ELF-1 (cell line): ENCODE measurements at regions not wholly inside any gene's neighbourhood (a gene's known extent, or its start where the extent isn't known, plus 50 kb on each side); places are given as distances from the start of the nearest gene placed in this dataset.

ENCODE experiments used
- DNase-seq: peaks from one replicate; pipeline ENCODE4 v3.0.0-alpha.2; 2016; ENCODE audit warnings: low read depth, low spot score

DNA sequence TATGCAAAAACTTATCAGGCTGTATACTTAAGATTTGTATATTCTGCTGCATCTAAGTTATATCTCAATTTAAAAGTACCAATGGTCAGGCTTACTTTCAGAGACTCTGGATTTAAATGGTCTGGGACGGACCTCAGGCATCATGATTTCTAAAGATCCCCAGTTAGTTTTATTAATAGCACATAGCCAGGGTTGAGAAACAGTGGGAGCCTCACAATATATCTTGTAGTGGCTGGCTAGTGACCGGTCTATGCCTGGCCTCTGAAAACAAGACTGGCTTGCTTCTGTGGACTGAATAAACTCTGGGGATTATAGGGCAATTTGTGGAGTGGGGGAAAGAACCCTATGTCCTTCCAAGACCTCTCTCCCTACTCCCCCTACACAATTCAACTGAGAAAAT is 162.5 kb upstream of the SLC1A4 start:
- no peak for DNase-seq

DNA sequence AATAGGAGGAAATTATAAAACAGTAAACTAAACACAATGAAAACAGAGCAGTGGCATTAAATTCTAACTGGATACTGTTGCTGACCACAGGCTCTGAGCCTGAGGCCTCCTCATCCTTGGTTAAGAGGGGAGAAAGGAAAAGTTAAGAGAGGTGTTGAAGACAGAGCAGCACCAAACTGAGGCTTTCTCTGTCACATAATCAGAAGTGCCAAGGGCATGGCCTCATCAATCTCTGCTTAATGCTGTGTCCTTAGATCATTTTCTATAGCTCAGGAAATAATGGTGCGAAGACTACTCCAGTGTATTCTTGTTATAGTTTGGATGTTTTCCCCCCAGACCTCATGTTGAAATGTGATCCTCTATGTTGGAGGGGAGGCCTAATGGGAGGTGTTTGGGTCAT is 160.9 kb upstream of the SLC1A4 start:
- DNase-seq, result no peak

DNA sequence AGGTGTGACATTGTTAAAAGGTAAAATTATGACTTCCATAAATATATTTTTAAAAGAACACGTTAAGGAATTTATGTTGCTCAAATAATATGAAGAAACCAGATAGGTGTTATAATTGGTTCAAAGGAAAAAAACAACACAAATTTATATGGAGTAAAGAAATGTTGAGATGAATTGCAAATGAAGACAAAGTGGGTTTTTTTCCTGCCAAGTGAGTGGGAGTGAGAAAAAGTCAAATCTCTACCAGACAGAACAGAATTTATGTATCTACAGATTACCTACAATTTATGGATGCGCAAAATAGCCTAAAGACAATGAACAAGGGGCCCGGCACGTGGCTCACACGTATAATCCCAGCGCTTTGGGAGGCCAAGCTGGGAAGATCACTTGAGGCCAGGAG is 159.7 kb upstream of the SLC1A4 start:
- DNase-seq, result no peak

DNA sequence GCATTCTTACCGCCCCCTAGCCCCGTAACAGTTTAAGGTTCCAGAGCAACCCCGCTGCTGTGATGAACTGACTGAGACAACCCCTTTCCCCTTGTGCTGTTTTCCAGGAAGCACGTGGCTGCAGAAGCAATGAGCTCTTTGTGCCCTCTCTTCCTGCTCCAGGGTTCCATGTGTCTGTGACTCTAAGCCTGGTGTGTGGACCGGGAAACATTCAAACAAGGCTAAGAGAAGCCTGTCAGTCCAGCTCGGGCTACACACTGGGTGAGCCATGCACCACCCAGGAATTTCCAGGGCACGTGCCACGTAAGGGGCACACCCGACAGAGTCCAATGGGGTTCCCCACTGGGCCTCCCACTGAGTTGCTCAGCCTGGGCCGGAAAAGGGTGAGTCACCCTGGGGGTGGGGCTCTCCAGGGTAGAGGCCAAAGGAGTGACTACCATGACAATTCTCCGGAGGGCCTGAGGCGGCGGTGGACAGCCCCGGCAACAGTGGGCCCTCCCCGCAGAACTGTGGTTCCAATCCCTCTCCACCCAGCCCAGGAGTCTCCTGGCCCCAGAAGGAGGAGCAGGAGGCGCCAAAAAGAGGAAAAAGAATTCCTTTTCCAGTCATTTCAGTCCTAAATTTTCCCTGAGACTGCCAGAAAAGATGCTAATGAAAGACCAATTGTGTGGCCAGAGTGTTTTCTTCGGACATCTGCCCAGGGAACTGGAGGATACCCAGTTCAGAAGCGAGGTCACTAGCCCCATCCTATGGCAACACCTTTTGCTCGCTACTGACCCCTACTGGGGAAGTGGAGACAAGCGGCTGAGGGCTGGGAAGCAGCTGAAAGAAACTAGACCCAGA is 157.8 kb upstream of the SLC1A4 start:
- DNase-seq, result peak; percentile 92

DNA sequence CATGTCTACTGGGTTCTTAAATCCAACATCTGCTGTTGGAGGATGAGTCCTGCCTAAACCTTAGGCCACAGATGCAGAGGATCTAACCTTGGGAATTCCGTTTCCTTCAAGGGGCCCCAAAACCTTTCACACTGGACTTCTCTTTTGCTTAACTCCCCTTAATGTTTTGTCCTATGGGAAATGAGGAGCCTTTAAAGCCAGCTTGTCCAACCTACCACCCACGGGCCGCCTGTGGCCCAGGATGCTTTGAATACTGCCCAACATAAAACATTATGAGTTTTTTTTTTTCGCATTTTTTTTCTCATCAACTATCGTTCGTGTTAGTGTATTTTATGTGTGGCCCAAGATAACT is 157.2 kb upstream of the SLC1A4 start:
- no peak for DNase-seq

DNA sequence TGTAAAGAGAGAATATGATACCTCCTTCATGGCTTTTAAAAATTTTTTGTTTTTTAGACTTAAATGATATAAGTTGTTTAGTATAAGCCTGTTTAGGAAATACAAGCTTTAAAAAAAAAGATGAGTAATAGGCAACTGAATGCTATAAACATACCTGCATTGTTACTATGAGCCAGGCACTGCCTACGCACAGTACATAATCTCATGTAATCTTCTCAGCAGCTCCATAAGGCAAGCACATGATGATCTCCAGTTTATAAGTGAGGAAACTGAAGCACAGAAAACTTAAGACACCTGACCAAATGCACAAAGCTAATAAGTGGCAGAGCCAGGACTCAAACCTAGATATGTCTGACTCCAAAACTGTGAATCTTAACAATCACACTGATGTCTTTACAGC is 156.3 kb upstream of the SLC1A4 start:
- no peak for DNase-seq

DNA sequence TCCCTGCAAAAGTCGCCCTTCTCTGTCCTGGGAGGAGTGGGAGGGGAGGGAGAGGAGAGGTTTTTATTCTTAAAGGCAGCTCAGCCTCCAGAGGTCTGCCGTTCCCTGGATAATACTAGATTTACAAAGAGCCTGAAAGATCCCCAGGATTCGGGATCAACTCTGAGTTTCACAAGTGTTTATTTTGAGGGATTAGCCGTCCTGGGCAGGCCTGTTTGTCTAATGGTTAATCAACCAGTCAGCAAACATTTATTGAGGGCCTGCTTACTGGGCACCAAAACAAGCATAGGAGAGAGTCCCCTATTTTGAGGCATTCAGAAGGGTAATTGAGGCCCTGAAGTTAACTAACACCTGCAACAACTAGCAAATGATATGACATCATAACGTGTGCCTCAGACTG is 152.6 kb upstream of the SLC1A4 start:
- DNase-seq, result no peak

DNA sequence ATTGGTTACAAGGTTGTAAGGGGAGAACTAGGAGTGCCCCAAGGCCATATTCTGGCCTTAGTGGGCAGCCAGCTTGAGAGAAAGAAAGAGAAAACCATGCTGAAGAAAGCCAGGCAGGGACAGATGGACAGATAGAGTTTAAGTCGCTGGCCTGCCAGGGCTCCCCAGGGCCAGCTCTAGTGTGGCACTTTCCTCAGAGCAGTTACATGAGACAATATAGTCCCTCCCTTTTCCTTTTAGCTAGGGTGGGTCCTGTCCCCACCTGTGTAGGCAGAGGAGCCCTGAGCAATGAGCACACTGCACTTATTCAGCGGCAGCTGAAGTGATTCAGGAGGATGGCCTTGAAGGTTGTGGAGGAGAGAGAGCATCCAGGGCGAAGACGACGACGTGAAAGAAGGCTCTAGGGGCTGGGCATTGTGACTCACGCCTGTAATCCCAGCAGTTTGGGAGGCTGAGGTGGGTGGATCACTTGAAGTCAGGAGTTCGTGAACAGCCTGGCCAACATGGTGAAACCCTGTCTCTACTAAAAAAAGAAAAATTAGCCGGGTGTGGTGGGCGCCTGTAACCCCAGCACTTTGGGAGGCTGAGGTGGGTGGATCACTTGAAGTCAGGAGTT is 152.0 kb upstream of the SLC1A4 start:
- peak; percentile 41 for DNase-seq

DNA sequence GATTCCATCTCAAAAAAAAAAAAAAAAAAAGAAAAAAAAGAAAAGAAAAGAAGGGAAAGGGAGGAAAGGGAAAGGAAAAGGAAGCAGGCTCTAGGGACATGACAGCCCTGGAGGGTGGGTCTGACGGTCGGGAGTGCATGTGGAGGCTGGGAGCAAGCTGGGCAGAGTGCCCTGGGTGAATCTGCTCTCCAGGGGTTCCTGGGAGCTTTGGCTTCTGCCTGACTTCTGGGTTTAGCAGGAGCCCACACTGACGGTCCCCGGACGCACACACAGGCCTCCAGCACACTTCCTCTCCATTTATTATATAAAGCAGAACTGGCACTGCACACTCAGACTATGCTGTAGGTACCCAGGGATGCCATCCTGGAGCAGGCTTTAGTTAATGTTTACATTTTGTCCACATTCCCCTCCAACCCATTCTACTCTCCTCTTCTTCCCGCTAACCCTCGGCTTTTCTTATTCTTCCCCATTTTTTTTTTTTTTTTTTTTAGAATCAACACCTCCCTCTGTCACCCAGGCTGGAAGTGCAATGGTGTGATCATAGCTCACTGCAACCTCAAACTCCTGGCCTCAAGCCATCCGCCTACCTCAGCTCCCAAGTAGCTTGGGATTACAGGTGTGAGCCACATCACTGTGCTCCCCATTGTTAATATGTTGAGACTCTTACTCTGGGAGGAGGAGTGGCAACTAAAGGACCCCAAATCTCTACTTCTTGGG is 151.1 kb upstream of the SLC1A4 start:
- no peak for DNase-seq

DNA sequence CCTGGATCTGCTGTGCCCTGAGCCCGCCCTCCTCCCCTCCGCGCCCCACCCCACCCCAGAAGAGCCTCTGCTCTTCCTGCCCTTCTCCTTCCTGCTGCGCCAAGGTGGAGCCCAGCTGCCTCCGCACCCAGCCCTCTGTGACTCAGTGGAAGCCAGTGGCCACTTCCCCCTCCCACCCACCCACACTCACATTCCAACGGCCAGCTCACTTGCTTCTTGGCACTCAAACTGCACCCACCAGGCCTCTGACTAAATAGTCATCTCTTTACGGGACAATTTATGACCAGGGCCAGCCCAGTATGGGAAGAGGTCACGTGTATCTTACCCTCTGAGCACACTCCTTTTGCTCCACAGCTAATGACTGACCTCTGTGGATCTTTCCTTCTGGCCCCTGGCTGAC is 150.4 kb upstream of the SLC1A4 start:
- no peak for DNase-seq

DNA sequence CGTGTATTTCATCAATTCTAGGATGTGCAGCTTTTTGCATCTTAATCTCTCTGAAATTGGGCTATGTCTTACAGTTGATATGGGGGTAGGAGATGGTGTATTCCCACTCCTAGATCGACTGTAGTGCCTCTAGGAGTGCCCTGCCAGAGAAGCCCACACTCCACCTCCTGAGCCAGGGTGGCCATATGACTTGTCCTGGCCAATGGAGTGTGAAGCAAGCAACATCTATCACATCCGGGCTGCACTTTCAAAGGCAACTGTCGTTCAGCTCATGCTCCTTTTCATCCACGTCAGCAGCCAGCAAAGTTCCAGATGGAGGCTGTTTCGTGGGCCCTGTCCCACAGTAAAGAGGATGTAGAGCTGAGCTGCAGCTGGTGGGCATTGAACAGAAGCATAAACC is 149.4 kb upstream of the SLC1A4 start:
- DNase-seq, result no peak

DNA sequence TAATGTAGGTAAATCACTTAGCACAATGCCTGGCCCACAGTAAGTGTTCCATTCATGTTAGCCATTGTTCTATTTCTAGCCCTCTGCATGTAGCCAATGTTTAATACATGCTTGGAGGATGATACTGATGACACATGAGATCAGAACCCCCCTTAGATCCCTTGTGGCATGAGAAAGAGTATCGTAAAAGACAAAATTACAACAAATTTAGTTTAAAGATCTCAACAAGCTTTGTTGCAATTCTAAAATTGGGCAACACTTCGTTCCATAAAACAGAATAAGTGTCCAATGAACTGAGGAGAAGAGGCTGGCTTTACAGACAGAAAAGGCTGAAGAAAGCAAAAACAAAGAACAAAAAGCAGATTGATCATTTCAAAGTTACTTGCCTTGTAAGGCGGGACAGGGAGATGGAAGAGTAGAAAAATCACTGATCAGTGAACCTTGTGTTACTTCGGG is 148.7 kb upstream of the SLC1A4 start:
- no peak for DNase-seq

DNA sequence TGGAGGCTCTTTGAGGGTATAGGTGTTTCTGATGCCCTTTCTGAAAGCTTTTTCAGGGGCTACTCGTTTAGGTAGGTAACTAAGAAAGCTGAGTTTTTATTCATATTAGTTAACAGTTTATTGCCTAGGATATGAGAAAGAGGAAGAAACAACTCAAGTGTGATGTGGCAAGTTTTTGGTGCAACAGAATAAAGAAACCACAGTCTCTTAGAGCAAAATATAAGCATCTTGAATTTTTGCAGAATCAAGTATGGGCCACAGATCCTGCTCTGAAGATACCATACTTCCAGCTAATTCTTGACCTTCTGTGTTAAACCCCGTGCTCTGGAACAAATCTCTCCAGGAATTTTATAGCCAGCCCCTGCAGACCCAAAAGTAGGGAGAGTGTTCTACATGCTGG is 147.7 kb upstream of the SLC1A4 start:
- DNase-seq, result no peak

DNA sequence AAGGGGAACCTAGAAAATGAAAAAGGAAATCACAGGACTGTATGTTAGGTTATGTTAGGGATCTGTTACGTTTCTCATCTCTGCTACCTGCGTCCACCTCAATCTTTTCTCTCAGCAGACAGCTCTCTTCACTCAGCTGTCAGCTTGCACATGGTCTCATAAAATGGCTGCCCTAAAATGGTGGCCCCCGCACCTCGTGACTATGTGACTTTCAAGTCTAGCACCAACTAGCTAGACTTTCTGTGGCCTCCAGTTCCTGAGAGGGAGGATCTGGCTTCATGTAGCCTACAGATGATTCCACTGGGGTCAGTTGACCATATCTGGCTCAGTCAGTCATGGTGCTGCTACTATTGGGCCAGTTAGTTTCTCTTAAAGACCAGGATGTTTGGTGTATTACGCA is 147.2 kb upstream of the SLC1A4 start:
- no peak for DNase-seq

DNA sequence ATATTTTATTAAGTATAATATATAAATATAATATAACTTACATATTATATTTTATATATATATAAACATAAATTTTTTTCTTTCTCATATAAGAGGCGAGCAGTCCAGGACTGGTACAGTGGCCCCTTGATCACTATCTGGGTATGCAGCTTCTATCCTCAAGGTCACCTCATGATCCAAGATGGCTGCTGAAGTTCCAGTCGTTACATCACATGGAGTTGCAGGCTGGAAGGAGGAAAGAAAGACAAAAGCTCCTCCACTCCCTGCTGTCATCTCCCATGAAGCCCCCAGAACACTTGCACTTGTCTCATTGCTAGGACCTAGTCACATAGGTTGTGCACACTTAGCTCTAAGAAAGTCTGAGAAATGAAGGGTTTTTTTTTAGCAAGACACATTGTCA is 145.1 kb upstream of the SLC1A4 start:
- no peak for DNase-seq

DNA sequence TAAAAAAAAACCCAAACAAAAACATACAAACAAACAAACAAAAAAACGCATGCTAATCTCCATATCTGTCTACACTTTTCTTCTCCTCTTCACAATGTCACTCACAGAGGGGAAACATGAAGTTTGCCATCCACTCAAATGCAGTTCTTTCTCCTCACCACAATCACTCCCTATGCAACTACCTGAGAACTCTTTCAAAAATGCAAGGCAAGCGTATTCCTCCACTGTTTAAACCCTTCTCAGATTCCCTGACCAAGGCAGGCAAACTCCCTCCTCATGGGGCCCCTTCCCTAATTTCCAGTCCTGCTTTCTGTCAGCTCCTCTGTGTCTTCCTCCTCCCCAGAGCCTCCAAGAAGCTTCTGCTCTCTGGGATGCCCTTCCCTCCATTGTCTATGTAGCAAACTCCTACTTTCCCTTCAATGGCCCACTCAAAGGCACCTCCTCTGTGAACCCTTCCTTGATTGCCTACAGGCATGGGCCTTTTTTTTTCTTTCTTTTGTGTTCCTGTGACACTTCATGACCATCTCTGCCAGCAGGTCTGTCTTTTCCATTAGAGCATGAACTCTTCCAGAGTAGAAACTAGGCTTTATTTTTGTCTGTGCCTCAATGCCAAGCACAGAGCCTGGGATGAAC is 143.8 kb upstream of the SLC1A4 start:
- DNase-seq, result peak; percentile 50

DNA sequence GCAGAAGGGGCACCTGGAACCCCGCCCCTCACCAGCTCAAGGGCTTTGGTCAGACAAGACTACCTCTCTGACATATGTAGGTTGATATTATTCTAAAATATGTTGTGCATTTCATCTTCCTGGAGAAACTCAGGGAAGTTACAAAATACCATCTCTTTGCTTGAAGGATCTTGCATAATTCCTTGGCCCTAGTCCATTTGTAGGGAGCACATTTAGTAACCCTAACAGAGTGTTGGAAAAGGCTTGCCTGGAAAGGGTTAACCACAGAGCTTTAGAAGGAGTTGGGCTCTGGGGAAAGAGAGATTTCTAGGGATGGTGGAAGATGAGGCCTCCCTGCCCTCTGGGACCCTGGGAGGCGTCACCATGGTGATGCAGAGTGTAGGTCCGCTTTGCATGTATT is 143.0 kb upstream of the SLC1A4 start:
- DNase-seq, result no peak

DNA sequence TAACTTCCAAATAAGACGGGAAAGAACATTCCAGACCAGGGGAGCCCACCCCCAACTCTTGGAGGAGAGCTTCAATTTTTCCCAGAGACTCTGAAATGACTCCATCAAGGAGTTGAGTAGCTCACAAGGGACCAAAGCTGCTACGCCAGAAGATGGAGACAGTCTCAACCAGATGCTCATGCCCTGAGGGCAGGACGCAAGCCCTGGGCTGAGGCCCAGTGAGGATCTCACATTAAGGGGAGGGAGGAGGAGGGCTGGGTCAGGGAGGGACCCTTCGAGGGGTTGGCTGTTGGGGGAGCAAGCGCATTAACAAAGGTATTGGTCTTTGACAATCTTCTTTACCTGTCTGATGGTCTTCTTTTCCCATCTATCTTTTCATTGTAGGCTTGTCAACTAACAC is 141.3 kb upstream of the SLC1A4 start:
- peak; percentile 49 for DNase-seq

DNA sequence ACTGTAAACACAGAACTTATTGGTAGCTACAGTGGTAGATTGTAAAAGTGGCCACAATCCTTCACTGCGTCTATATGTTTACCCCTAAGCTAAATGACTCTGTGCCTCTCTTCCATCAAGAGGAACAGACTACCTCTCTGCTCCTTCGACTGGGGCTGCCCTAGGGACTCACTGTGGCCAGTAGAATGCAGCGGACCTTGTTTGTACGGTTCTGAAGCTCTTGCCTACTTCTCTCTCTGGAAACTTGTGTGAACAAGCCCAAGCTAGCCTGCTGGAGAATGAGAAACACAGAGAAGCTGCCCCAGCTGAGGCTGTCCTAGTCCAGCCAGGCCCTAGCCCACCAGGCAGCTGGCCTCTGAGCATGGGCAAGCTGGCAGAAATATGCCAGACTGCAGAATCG is 140.8 kb upstream of the SLC1A4 start:
- peak; percentile 59 for DNase-seq

DNA sequence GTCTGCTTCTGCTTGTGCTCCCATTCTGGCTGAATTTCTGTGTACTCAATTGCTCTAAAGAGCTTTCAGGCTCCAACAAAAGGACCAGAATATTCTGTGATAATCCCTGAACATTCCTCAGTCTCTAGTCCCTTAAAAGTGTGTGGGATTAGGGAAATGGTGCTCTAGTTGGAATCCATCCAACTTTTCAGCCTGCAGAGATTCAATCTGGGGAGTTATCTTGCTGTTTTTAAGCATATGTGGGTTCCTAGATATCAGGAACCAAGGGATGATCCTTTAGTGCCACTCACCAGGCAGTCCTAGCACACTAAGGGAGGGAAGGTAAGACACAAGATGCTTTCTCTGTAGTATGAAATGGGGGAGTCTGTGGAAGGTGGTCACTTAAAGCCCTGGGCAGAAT is 140.3 kb upstream of the SLC1A4 start:
- DNase-seq, result no peak

DNA sequence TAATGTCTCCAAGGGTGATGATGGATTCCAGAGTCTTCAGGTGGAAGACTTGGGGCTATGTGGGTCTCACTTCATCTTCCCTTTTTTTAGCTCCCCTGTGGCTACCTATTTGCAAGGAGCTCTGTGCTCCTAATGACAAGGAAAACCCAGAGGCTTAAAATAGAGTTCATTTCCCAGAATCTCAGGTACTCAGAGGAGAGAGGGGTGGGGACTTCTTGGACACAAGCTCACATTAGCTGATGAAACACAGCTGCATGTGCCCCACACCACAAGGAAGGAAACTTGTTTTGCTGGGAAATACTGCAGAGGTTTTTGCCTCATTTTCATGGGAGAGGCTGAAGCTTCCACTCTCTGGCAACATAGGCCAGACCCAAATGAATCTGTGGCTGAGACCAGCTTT is 138.6 kb upstream of the SLC1A4 start:
- DNase-seq, result no peak

DNA sequence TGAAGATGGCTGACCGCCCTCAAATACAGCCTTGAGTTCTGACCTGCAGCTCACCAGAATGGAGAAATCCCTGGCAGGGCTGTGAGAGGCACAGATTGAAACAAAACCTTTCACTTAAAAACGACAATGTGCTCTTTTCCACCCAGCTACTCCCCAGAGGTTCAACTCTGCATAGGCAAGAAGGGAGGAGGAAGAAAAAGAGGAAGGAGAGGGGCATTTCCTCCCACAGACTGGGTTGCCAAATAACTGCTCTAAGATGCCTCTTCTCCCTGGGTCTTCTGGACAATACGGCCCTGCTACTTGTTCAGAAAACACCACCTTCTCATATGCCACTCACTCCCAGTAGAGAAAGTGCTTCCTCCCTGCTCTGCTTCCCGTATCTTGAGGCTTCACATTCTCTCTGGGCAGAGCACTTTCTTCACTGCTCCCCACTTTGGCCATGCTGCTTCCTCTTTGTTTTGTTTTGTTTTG is 136.4 kb upstream of the SLC1A4 start:
- DNase-seq, result no peak
